ENCODE measurements at regions not wholly inside any gene's neighbourhood (a gene's known extent, or its start where the extent isn't known, plus 50 kb on each side); places are given as distances from the start of the nearest gene placed in this dataset.

DNA sequence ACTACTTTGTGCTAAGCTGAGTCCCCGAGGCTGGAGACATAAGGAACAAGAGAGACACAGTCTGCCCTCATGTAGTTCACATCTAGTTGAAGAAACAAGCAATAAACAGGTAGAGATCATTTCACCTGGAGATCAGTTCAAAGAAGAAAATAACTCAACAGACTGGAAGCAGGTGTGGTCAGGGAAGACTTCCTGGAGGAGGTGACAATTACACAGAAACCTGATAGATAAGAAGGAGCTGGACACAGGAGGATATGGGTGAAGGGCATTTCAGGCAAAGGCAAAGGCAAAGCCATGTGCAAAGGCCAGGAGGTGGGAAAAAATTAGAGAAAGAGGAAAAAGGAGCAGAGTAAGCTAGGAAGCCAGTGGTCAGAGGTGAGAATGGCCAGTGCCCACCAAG is 115.6 kb downstream of the MN1 start:
- H3K27ac ChIP-seq (ENCODE audit: low read length), result peak overlapping the region; percentile 66

DNA sequence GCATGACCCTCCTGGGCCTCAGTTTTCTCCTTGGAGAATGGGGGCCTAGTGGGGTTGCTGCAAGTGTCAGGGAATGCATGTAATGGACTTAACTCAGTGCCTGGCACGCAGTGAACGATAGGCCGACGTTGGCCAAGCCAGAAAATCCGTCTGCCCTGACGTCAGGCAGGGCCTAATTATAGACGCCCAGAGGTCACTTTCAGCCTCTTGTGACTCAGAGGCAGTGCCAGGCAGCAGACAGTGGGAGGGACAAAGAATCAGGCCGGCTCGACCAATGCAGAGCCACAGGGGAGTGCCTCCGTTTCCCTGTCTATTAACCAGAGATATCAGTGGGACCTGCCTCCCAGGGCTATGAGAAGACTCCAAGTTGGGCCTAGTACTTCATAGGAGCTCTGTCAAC is 115.0 kb downstream of the MN1 start:
- Histone ChIP-seq H3K9me3 (replicated peaks; ENCODE audit: control insufficient read depth, low read depth, low read length) (peaks cover 3% of the 10 kb centered on the region), H3K4me3 (ENCODE audit: low read length) (no peak overlapping the region), H3K4me1 (ENCODE audit: control insufficient read depth, insufficient read depth, low read length) (peaks cover 27% of the 10 kb centered on the region), H3K27me3 (ENCODE audit: control insufficient read depth, insufficient read depth, low read length) (peaks cover 4% of the 10 kb centered on the region), H3K36me3 (ENCODE audit: control insufficient read depth, insufficient read depth, low read length) (no peaks in the 10 kb centered on the region), H3K27ac (ENCODE audit: low read length) (peak overlapping the region; percentile 66)
- peak; percentile 81 for DNase-seq
- 69% methylated on average over 10 of the region's 10 CpGs for WGBS (ENCODE audit: insufficient coverage)

More for the DNA sequence above, 115.6 kb downstream of the MN1 start:
- DNase-seq, result no peak
- Histone ChIP-seq H3K9me3 (replicated peaks; ENCODE audit: control insufficient read depth, low read depth, low read length) (peaks cover 3% of the 10 kb centered on the region), H3K36me3 (ENCODE audit: control insufficient read depth, insufficient read depth, low read length) (no peaks in the 10 kb centered on the region), H3K4me1 (ENCODE audit: control insufficient read depth, insufficient read depth, low read length) (peaks cover 27% of the 10 kb centered on the region), H3K27me3 (ENCODE audit: control insufficient read depth, insufficient read depth, low read length) (peaks cover 5% of the 10 kb centered on the region), H3K4me3 (ENCODE audit: low read length) (no peak overlapping the region)
- WGBS (ENCODE audit: insufficient coverage), result no CpG with 5 or more reads among the region's 1 CpG

DNA sequence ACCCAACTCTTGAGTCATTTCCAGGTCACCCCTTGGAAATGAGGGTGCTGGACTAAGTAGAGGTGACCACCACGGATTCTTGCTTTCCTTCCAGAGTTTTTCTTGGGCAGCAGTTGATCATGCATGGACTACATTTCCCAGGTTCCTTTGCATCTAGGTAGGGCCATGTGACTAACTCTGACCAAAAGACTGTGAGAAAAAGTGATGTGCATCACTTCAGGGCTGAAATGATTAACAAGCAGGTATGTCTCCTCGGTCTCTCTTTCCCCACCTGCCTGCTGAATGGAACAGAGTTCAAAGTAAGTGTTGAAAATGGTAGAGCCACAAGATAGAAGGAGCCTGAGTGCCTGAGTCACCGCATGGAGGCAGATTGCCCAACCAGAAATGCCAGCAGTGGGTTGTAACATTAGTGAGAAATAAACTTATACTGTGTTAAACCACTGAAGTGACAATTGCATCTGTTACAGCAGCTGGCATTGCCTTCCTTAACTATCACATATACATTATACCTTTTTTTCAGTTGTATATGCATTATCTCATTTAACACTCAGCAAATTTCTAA is 113.5 kb downstream of the MN1 start:
- H3K9me3 ChIP-seq (replicated peaks; ENCODE audit: control insufficient read depth, low read depth, low read length), result peaks cover 3% of the 10 kb centered on the region
- peaks cover 22% of the 10 kb centered on the region for H3K4me1 ChIP-seq (ENCODE audit: control insufficient read depth, insufficient read depth, low read length)
- H3K36me3 ChIP-seq (ENCODE audit: control insufficient read depth, insufficient read depth, low read length), result no peaks in the 10 kb centered on the region
- H3K27me3 ChIP-seq (ENCODE audit: control insufficient read depth, insufficient read depth, low read length), result no peaks in the 10 kb centered on the region
- no peak for DNase-seq
- 100% methylated on average over 1 of the region's 3 CpGs for WGBS (ENCODE audit: insufficient coverage)
- H3K4me3 ChIP-seq (ENCODE audit: low read length), result no peak overlapping the region
- no peak overlapping the region for H3K27ac ChIP-seq (ENCODE audit: low read length)

DNA sequence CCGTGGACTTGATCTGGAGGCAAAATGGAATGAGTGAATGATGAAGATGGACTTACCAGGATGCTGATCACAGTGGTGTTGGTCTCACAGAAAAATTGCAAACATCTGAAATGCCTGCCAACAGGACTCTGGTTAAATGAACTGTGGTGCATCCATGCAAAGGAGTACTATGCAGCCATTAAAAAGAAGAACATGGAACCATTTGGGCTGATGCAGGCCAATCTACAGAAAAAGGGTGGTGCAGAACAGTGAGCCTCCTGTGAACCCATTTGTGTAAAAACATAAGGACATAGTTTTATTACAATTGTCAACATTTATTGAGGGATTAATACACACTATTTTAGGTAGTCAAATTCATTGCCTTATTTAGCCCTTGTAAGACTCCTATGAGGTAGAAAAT is 111.9 kb downstream of the MN1 start:
- Histone ChIP-seq H3K27ac (ENCODE audit: low read length) (no peak overlapping the region), H3K27me3 (ENCODE audit: control insufficient read depth, insufficient read depth, low read length) (no peaks in the 10 kb centered on the region), H3K4me3 (ENCODE audit: low read length) (no peak overlapping the region), H3K4me1 (ENCODE audit: control insufficient read depth, insufficient read depth, low read length) (peaks cover 22% of the 10 kb centered on the region), H3K36me3 (ENCODE audit: control insufficient read depth, insufficient read depth, low read length) (no peaks in the 10 kb centered on the region), H3K9me3 (replicated peaks; ENCODE audit: control insufficient read depth, low read depth, low read length) (peaks cover 3% of the 10 kb centered on the region)
- 100% methylated on average over 1 of the region's 1 CpG for WGBS (ENCODE audit: insufficient coverage)
- no peak for DNase-seq

DNA sequence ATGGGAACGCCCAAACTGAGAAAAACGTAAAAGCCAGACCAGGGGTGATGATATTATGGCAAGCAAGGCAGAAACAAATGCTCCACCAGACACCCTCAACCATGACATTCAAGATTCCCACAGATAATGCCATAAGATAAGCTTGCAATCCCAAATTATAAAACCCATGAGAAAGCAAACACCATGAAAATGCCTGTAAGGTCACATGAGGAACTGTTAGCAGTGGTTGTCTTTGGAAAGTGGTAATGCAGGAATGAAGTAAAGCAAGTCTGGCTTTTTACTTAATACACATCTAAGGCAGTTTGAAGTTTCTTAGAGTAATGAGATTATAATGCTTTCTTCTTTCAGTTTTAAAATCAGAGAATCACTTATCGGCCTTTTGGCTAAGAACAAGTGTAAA is 111.0 kb downstream of the MN1 start:
- no peak overlapping the region for H3K27ac ChIP-seq (ENCODE audit: low read length)
- H3K27me3 ChIP-seq (ENCODE audit: control insufficient read depth, insufficient read depth, low read length), result no peaks in the 10 kb centered on the region
- no CpG with 5 or more reads among the region's 3 CpGs for WGBS (ENCODE audit: insufficient coverage)

DNA sequence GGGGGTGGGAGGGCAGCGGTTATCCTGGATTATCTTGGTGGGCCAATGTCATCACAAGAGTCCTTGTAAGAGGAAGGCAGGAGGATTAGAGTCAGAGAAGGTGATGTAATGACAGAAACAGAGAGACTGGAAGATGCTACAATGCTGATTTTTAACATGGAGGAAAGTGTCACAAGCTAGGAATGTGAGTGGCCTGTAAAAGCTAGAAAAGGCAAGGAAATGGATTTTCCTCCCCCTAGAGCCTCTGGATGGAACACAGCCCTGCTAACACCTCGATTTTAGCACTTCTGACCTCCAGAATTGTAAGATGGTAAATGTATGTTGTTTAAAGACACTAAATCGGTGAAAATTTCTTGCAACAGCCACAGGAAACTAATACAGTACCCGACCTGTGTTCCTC is 109.3 kb downstream of the MN1 start:
- Histone ChIP-seq H3K4me3 (ENCODE audit: low read length) (no peak overlapping the region), H3K36me3 (ENCODE audit: control insufficient read depth, insufficient read depth, low read length) (no peaks in the 10 kb centered on the region), H3K4me1 (ENCODE audit: control insufficient read depth, insufficient read depth, low read length) (peaks cover 2% of the 10 kb centered on the region), H3K27ac (ENCODE audit: low read length) (no peak overlapping the region), H3K27me3 (ENCODE audit: control insufficient read depth, insufficient read depth, low read length) (no peaks in the 10 kb centered on the region), H3K9me3 (replicated peaks; ENCODE audit: control insufficient read depth, low read depth, low read length) (peaks cover 6% of the 10 kb centered on the region)
- no peak for DNase-seq
- WGBS (ENCODE audit: insufficient coverage), result 67% methylated on average over 1 of the region's 4 CpGs

More for the DNA sequence above, 111.0 kb downstream of the MN1 start:
- Histone ChIP-seq H3K4me1 (ENCODE audit: control insufficient read depth, insufficient read depth, low read length) (peaks cover 14% of the 10 kb centered on the region), H3K9me3 (replicated peaks; ENCODE audit: control insufficient read depth, low read depth, low read length) (peaks cover 3% of the 10 kb centered on the region), H3K36me3 (ENCODE audit: control insufficient read depth, insufficient read depth, low read length) (no peaks in the 10 kb centered on the region), H3K4me3 (ENCODE audit: low read length) (no peak overlapping the region)
- DNase-seq, result no peak

DNA sequence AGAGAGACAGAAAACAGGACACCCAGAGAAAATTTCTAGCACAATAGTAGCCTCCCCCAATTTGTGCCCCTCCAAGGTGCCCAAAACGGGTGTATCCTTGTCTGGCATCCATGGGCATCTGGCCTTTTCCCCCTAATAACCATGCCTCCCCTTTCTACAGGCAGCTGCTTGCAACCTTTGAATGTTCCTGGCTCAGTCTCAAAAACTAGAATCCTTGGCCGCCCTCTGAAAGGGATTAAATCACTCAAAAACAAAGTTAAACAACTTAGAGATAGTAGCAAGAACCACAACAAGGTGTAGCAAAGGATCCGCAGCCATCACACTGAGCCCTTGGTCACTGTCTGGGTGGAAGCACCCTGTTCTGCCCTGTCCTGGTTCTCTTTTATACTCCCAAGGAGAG is 105.6 kb downstream of the MN1 start:
- peak; percentile 82 for DNase-seq
- H3K9me3 ChIP-seq (replicated peaks; ENCODE audit: control insufficient read depth, low read depth, low read length), result peaks cover 8% of the 10 kb centered on the region
- H3K27me3 ChIP-seq (ENCODE audit: control insufficient read depth, insufficient read depth, low read length), result peaks cover 2% of the 10 kb centered on the region
- no peak overlapping the region for H3K27ac ChIP-seq (ENCODE audit: low read length)
- H3K4me1 ChIP-seq (ENCODE audit: control insufficient read depth, insufficient read depth, low read length), result peaks cover 2% of the 10 kb centered on the region
- no peaks in the 10 kb centered on the region for H3K36me3 ChIP-seq (ENCODE audit: control insufficient read depth, insufficient read depth, low read length)
- 41% methylated on average over 2 of the region's 3 CpGs for WGBS (ENCODE audit: insufficient coverage)
- no peak overlapping the region for H3K4me3 ChIP-seq (ENCODE audit: low read length)

DNA sequence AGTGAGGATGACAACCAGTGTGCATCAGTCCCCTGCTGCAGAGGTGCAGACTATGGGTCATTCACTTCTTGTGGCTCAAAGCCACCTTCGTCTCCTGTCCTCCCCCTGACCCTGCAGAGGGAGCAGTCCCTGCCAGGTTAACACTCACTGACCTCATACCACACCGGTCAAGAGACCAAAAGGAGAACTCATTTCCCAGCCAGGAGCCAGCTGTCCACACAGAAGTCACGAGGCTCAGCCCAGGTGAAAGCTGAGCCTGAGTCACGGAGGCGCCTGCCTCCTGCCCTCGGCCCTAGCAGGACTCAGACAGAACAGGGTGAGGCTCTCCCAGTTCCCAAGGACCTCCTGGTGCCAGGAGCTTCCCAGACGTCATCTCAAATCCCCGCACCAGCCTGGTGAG is 103.7 kb downstream of the MN1 start:
- Histone ChIP-seq H3K27me3 (ENCODE audit: control insufficient read depth, insufficient read depth, low read length) (peaks cover 2% of the 10 kb centered on the region), H3K36me3 (ENCODE audit: control insufficient read depth, insufficient read depth, low read length) (no peaks in the 10 kb centered on the region), H3K9me3 (replicated peaks; ENCODE audit: control insufficient read depth, low read depth, low read length) (peaks cover 11% of the 10 kb centered on the region), H3K4me1 (ENCODE audit: control insufficient read depth, insufficient read depth, low read length) (peaks cover 2% of the 10 kb centered on the region), H3K27ac (ENCODE audit: low read length) (no peak overlapping the region), H3K4me3 (ENCODE audit: low read length) (no peak overlapping the region)
- WGBS (ENCODE audit: insufficient coverage), result 69% methylated on average over 6 of the region's 8 CpGs
- no peak for DNase-seq
